ENCODE measurements at regions not wholly inside any gene's neighbourhood (a gene's known extent, or its start where the extent isn't known, plus 50 kb on each side); places are given as distances from the start of the nearest gene placed in this dataset.

GRCh38 chr1:106972074-106972473 lies 84.4 kb upstream of the PRMT6 start:
- TF ChIP-seq POLR2A (IDR thresholded peaks at IDR 0.05; ENCODE audit: low read depth, low read length) (no peak), POLR2AphosphoS5 (IDR thresholded peaks at IDR 0.05; ENCODE audit: low read depth, low read length) (no peak)
